GM12875 (cell line): ENCODE measurements at regions not wholly inside any gene's neighbourhood (a gene's known extent, or its start where the extent isn't known, plus 50 kb on each side); places are given as distances from the start of the nearest gene placed in this dataset.

Experiments
- H3K4me3 ChIP-seq: one replicate; pipeline ENCODE4 v1.5.1; 2011; ENCODE audit warnings: low read depth, low read length, control low read depth
- CTCF ChIP-seq: IDR thresholded peaks from 2 replicates; pipeline ENCODE4 v1.5.1; 2011; ENCODE audit warnings: low read depth, mild to moderate bottlenecking, control low read depth, inconsistent platforms, low read length, moderate library complexity, borderline replicate concordance; ENCODE audit not compliant: insufficient read depth

- TF ChIP-seq CTCF: no peak
- no peak overlapping the region for H3K4me3 ChIP-seq
These were observed 784.4 kb downstream of the MAFB start for GRCh38 chr20:39904476-39905112.

DNA sequence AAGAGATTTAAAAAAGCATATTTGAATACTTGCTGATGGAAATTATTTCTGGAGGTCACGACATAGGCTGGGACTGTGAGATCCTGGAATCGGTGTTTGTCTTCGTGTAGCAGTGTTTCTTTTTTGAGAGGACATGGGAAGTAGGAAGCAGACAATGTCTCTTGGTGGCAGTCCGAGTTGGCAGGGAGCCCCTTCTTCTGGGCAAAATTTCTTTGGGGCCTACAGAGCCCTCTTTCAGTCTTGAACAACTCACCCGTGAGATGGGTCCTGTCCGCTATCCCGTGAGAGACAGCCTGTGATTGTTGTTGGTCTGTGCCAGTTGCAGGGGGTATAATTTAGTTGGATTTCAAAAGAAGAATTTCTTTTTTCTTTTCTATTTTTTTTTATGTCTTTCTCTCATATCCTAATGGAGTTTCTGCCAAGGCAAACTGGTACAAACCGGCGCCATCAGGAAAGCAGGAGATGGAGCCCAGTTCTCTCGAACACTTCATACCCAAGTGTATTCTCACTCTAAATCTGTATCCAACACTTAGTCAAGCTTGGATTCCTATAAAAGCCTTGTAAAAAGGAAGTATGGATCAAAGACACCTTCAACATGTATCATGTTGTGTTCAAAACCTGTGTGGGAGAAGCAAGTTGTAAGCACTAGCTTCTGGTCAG is 785.1 kb downstream of the MAFB start:
- no peak overlapping the region for H3K4me3 ChIP-seq
- TF ChIP-seq CTCF: no peak

DNA sequence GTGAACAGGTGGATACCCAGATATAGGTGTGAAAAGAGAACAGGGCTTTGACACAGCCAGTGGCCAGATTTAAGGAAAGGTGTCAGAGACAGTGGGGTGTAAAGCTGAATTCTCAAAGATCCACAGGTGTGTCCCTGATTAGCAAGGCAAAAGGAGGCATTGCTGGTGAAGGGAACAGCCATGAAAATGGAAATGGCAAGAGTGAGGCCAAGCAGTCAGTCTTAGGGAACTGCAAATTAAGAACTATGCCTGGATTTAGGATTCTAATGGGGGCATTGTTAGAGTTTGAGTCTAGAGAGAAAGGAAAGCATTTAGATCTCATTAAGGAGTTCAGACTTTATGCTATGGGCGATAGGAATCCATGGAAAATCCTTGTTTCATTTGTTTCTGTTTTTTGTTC is 789.2 kb downstream of the MAFB start:
- TF ChIP-seq CTCF: no peak
- H3K4me3 ChIP-seq: no peak overlapping the region

DNA sequence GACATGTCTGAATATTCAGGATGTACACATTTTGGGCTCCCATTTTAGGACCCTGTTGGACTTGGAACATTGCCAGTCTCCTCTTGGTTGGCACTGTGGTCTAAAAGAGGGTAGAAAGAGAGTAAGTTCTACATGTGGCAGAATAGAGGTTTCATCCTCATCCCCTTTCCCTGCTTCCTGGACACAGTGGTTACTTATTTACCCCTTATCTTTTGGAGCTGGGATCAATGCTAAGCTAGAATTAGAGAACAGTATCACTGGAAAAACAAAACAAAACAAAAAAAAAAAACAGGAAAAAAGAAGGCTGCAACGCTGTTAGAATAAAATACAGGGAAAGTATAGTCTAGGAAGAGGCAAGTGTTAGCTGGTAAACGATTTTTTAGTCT is 790.6 kb downstream of the MAFB start:
- no peak for TF ChIP-seq CTCF
- H3K4me3 ChIP-seq: no peak overlapping the region

GRCh38 chr20:39897781-39898466 is 791.1 kb downstream of the MAFB start:
- no peak for TF ChIP-seq CTCF
- no peak overlapping the region for H3K4me3 ChIP-seq

DNA sequence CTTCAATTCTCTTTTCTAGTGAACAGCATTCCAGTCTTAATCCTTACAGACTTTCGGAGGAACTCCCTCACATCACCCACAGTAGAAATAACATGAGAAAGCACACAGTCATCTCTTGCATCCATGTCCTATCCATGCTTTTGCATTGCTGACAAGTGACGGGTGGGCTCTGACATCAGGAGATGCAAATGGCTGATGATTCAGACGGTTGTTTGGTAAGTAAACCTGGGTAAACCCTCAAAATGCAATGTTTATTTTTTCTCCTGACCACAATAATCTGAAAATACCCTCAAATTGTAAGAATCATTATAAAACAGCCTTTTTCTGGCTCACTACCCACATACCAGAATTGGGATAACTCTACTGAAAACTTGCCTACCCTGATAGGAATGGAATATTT is 792.0 kb downstream of the MAFB start:
- H3K4me3 ChIP-seq: no peak overlapping the region
- no peak for TF ChIP-seq CTCF

DNA sequence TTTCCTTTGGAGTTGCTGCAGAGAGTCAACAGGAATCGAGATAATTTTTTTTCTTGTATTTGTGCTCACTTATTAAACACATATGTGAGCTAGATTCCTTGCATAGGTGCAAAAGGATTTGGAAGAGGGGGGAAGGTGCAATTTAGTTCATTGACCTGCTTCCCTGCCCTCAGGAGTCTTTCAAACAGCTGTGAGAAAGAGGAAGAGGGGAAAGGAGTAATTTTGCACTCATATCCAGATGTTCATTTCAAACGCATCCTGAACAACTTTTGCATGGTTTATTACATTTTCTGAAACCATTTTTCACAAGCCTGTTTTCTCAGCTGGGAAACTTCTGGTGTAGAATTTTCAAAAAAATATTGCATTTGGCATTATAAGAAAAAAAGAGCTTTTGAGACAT is 795.0 kb downstream of the MAFB start:
- no peak for TF ChIP-seq CTCF
- no peak overlapping the region for H3K4me3 ChIP-seq
